WI38 (cell line): ENCODE measurements at regions not wholly inside any gene's neighbourhood (a gene's known extent, or its start where the extent isn't known, plus 50 kb on each side); places are given as distances from the start of the nearest gene placed in this dataset.

Experiments used
- H3K4me3 ChIP-seq: 2 replicates; pipeline ENCODE4 v1.5.1; 2011; ENCODE audit warnings: low read depth, mild to moderate bottlenecking, control low read depth, low read length
- TF ChIP-seq, protein P1 (sequence below): IDR thresholded peaks from 2 replicates; pipeline ENCODE4 v1.5.1; 2012; ENCODE audit warnings: low read depth, mild to moderate bottlenecking, control low read depth, low read length

GRCh38 chr1:55808263-55808662 lies 593.1 kb upstream of the USP24 start:
- H3K4me3 ChIP-seq, result no peak overlapping the region
- TF ChIP-seq, protein P1, sequence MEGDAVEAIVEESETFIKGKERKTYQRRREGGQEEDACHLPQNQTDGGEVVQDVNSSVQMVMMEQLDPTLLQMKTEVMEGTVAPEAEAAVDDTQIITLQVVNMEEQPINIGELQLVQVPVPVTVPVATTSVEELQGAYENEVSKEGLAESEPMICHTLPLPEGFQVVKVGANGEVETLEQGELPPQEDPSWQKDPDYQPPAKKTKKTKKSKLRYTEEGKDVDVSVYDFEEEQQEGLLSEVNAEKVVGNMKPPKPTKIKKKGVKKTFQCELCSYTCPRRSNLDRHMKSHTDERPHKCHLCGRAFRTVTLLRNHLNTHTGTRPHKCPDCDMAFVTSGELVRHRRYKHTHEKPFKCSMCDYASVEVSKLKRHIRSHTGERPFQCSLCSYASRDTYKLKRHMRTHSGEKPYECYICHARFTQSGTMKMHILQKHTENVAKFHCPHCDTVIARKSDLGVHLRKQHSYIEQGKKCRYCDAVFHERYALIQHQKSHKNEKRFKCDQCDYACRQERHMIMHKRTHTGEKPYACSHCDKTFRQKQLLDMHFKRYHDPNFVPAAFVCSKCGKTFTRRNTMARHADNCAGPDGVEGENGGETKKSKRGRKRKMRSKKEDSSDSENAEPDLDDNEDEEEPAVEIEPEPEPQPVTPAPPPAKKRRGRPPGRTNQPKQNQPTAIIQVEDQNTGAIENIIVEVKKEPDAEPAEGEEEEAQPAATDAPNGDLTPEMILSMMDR, result no peak

DNA sequence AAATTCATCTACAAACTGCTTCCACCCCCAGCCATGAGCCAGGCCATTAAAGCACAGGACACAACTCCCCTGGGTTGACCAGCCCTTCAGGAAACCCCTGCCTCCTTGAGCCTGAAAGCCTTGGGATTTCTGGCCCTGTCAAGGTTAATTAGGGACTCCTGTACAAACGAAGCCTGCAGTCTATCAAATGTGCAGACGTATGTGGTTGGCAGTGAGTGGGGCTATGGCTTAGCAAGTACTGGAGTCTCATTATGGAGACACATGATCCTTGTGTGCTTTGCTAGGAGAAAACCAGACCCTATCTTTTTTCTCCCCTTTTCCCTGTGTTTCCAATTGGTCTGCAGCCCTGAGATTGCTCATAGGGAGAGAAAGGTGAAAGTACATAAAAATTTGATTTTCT lies 588.3 kb upstream of the USP24 start:
- H3K4me3 ChIP-seq, result no peak overlapping the region
- TF ChIP-seq, protein P1, result no peak

GRCh38 chr1:55801481-55801880 lies 586.3 kb upstream of the USP24 start:
- H3K4me3 ChIP-seq, result no peak overlapping the region
- TF ChIP-seq, protein P1, result no peak

DNA sequence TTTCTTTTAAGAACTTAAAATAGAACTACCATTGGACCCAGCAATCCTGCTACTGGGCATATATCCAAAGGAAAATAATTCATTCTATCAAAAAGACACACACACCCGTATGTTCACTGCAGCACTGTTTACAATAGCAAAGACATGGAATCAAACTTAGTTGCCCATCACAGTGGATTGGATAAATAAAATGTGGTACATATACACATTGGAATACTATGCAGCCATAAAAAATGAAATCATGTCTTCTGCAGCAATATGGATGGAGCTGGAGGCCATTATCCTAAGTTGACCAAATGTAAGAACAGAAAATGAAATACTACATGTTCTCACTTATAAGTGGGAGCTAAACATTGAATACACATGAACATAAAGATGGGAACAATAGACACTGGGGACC lies 585.3 kb upstream of the USP24 start:
- no peak overlapping the region for H3K4me3 ChIP-seq
- TF ChIP-seq, protein P1, result no peak

DNA sequence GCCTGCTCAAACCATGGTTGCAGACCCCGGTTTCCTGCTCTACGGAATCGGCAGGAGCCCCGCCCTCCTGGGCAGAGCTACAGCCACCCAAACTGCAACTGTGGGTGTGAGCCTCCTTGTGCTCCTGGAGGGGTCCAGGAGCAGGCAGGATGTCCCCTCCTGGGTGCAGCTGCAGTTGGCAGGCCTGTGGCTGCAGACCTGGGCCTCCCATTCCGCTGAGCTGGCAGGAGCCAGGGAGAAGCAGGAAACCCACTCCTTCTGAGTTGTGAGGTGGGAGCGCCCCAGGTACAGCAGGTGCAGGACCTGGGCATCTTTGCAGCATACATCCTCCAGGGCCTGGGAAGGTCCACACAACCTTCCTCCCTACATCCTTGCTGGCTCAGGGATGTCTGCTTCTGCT lies 578.7 kb upstream of the USP24 start:
- TF ChIP-seq, protein P1, result no peak
- H3K4me3 ChIP-seq, result no peak overlapping the region

GRCh38 chr1:55792870-55793269 lies 577.7 kb upstream of the USP24 start:
- TF ChIP-seq, protein P1, result no peak
- no peak overlapping the region for H3K4me3 ChIP-seq

- TF ChIP-seq, protein P1, result no peak
- H3K4me3 ChIP-seq, result no peak overlapping the region
Measured at GRCh38 chr1:55789466-55789865, 574.3 kb upstream of the USP24 start.
